C4-2B (cell line): ENCODE measurements at regions not wholly inside any gene's neighbourhood (a gene's known extent, or its start where the extent isn't known, plus 50 kb on each side); places are given as distances from the start of the nearest gene placed in this dataset.

Experiments
- CTCF ChIP-seq: fragments of 450-650 bp; conservative IDR thresholded peaks from 2 replicates; pipeline ENCODE4 v1.5.1; 2017; ENCODE audit warnings: mild to moderate bottlenecking
- ZFX ChIP-seq: fragments of 450-650 bp; IDR thresholded peaks from 2 replicates; pipeline ENCODE4 v1.6.1; 2017

- TF ChIP-seq CTCF (no peak), ZFX (no peak)
Observed at GRCh38 chr3:72118628-72119027, 333.7 kb upstream of the PROK2 start.
